WTC11 (cell line): ENCODE measurements at regions not wholly inside any gene's neighbourhood (a gene's known extent, or its start where the extent isn't known, plus 50 kb on each side); places are given as distances from the start of the nearest gene placed in this dataset.

Source experiments
- ATAC-seq: fragments of 200-7000 bp; cut with Tn5 transposase; 2 replicates; pipeline ENCODE4 v1.10.0; 2021; ENCODE audit warnings: mild to moderate bottlenecking, moderate library complexity
- CTCF ChIA-PET: fragments of 300-600 bp; sonication (Branson Sonifier 250); formaldehyde crosslinking; loops from one replicate; lab custom pipeline; 2021; ENCODE audit warnings: antibody characterized with exemption; lab: Charles Lee
- POLR2A ChIA-PET: fragments of 350-600 bp; sonication (Branson Sonifier 250); formaldehyde crosslinking; loops from one replicate; lab custom pipeline; 2021; ENCODE audit warnings: antibody characterized with exemption; lab: Charles Lee
- DNase-seq: peaks from one replicate; pipeline ENCODE4 v3.0.0; 2021; ENCODE audit warnings: low spot score
- H3K27ac Mint-ChIP-seq: 2 replicates; pipeline ENCODE4 v1.8.0; 2021; ENCODE audit warnings: mixed read lengths
- H3K27me3 Mint-ChIP-seq: 2 replicates; pipeline ENCODE4 v1.8.0; 2021; ENCODE audit warnings: low read depth, mild to moderate bottlenecking, moderate library complexity, mixed read lengths
- H3K36me3 Mint-ChIP-seq: 2 replicates; pipeline ENCODE4 v1.8.0; 2021; ENCODE audit warnings: mixed read lengths
- H3K4me1 Mint-ChIP-seq: 2 replicates; pipeline ENCODE4 v1.8.0; 2022; ENCODE audit warnings: mixed read lengths
- H3K4me3 Mint-ChIP-seq: 2 replicates; pipeline ENCODE4 v1.8.0; 2021; ENCODE audit warnings: mild to moderate bottlenecking, moderate library complexity, mixed read lengths
- H3K9me3 Mint-ChIP-seq: 2 replicates; pipeline ENCODE4 v1.8.0; 2021; ENCODE audit warnings: mixed read lengths
- AFF4 ChIP-seq: sonication (generic); formaldehyde crosslinking; IDR thresholded peaks from 2 replicates; pipeline ENCODE4 v1.8.1; 2023; ENCODE audit warnings: mild to moderate bottlenecking, missing genetic modification reagents, borderline replicate concordance
- ATF1 ChIP-seq: sonication (generic); formaldehyde crosslinking; IDR thresholded peaks from 2 replicates; pipeline ENCODE4 v1.8.1; 2023; ENCODE audit warnings: mild to moderate bottlenecking, moderate library complexity, missing genetic modification reagents
- ATF6 ChIP-seq: sonication (generic); formaldehyde crosslinking; IDR thresholded peaks from 2 replicates; pipeline ENCODE4 v1.8.1; 2023; ENCODE audit warnings: mild to moderate bottlenecking, missing genetic modification reagents
- CREB1 ChIP-seq: sonication (generic); formaldehyde crosslinking; IDR thresholded peaks from 2 replicates; pipeline ENCODE4 v1.8.0; 2023; ENCODE audit warnings: mild to moderate bottlenecking, missing genetic modification reagents
- ELF4 ChIP-seq: sonication (generic); formaldehyde crosslinking; IDR thresholded peaks from 2 replicates; pipeline ENCODE4 v1.8.1; 2022; ENCODE audit warnings: low read depth, mild to moderate bottlenecking, moderate library complexity, missing genetic modification reagents
- EMX1 ChIP-seq: fragments of 250-450 bp; sonication (Bioruptor Pico); IDR thresholded peaks from 2 replicates; pipeline ENCODE4 v1.8.0; 2021; ENCODE audit warnings: mild to moderate bottlenecking
- FOXJ3 ChIP-seq: sonication (generic); formaldehyde crosslinking; IDR thresholded peaks from 2 replicates; pipeline ENCODE4 v1.9.0; 2021; ENCODE audit warnings: missing genetic modification reagents, mild to moderate bottlenecking, borderline replicate concordance
- FOXK1 ChIP-seq: sonication (generic); formaldehyde crosslinking; IDR thresholded peaks from 2 replicates; pipeline ENCODE4 v1.8.0; 2022; ENCODE audit warnings: mild to moderate bottlenecking, moderate library complexity, missing genetic modification reagents
- GTF2I ChIP-seq: fragments of 250-450 bp; sonication (Bioruptor Pico); conservative IDR thresholded peaks from 2 replicates; pipeline ENCODE4 v1.4.0; 2021; ENCODE audit warnings: mild to moderate bottlenecking
- HMGA2 ChIP-seq: fragments of 250-450 bp; sonication (Bioruptor Pico); IDR thresholded peaks from 2 replicates; pipeline ENCODE4 v1.4.0; 2021; ENCODE audit warnings: mild to moderate bottlenecking, moderate library complexity
- JUN ChIP-seq: sonication (generic); formaldehyde crosslinking; IDR thresholded peaks from 2 replicates; pipeline ENCODE4 v1.8.0; 2023; ENCODE audit warnings: mild to moderate bottlenecking, missing genetic modification reagents
- KAT7 ChIP-seq: sonication (generic); formaldehyde crosslinking; IDR thresholded peaks from 2 replicates; pipeline ENCODE4 v1.8.1; 2023; ENCODE audit warnings: missing genetic modification reagents, mild to moderate bottlenecking, borderline replicate concordance
- MLX ChIP-seq: sonication (generic); formaldehyde crosslinking; IDR thresholded peaks from 2 replicates; pipeline ENCODE4 v1.8.1; 2023; ENCODE audit warnings: mild to moderate bottlenecking, missing genetic modification reagents, moderate library complexity
- MYBL2 ChIP-seq: sonication (generic); formaldehyde crosslinking; IDR thresholded peaks from 2 replicates; pipeline ENCODE4 v1.8.1; 2023; ENCODE audit warnings: mild to moderate bottlenecking, moderate library complexity, missing genetic modification reagents
- TCF7 ChIP-seq: sonication (generic); formaldehyde crosslinking; IDR thresholded peaks from 2 replicates; pipeline ENCODE4 v1.8.0; 2022; ENCODE audit warnings: mild to moderate bottlenecking, low read depth, missing genetic modification reagents, moderate library complexity
- TEAD4 ChIP-seq: sonication (generic); formaldehyde crosslinking; IDR thresholded peaks from 2 replicates; pipeline ENCODE4 v1.8.0; 2022; ENCODE audit warnings: mild to moderate bottlenecking, missing genetic modification reagents
- ZMAT4 ChIP-seq: fragments of 250-450 bp; sonication (Bioruptor Pico); IDR thresholded peaks from 2 replicates; pipeline ENCODE4 v1.9.0; 2021; ENCODE audit warnings: mild to moderate bottlenecking
- ZNF121 ChIP-seq: sonication (generic); formaldehyde crosslinking; IDR thresholded peaks from 2 replicates; pipeline ENCODE4 v1.8.0; 2023; ENCODE audit warnings: missing genetic modification reagents
- ZNF138 ChIP-seq: sonication (generic); formaldehyde crosslinking; conservative IDR thresholded peaks from 2 replicates; pipeline ENCODE4 v1.8.1; 2022; ENCODE audit warnings: mild to moderate bottlenecking, moderate library complexity, missing genetic modification reagents
- ZNF232 ChIP-seq: sonication (generic); formaldehyde crosslinking; IDR thresholded peaks from 2 replicates; pipeline ENCODE4 v1.8.0; 2022; ENCODE audit warnings: mild to moderate bottlenecking, missing genetic modification reagents
- ZNF317 ChIP-seq: sonication (generic); formaldehyde crosslinking; IDR thresholded peaks from 2 replicates; pipeline ENCODE4 v1.8.1; 2023; ENCODE audit warnings: low read depth, mild to moderate bottlenecking, moderate library complexity, missing genetic modification reagents, borderline replicate concordance
- ZNF423 ChIP-seq: fragments of 250-450 bp; sonication (Bioruptor Pico); IDR thresholded peaks from 2 replicates; pipeline ENCODE4 v2.1.2; 2022; ENCODE audit warnings: mild to moderate bottlenecking, moderate library complexity
- TF ChIP-seq, protein P1 (sequence below): fragments of 250-450 bp; sonication (Bioruptor Pico); IDR thresholded peaks from 2 replicates; pipeline ENCODE4 v1.8.0; 2021; ENCODE audit warnings: mild to moderate bottlenecking
- TF ChIP-seq, protein P2 (sequence below): sonication (generic); formaldehyde crosslinking; IDR thresholded peaks from 2 replicates; pipeline ENCODE4 v1.8.1; 2022; ENCODE audit warnings: low read depth, mild to moderate bottlenecking, moderate library complexity, missing genetic modification reagents, borderline replicate concordance
- TF ChIP-seq, protein P3 (sequence below): sonication (generic); formaldehyde crosslinking; IDR thresholded peaks from 2 replicates; pipeline ENCODE4 v1.8.1; 2023; ENCODE audit warnings: mild to moderate bottlenecking, missing genetic modification reagents, moderate library complexity

- TF ChIP-seq ZNF317 (CRISPR knock-in tag) (no peak), FOXK1 (no peak), AFF4 (no peak), ELF4 (CRISPR knock-in tag) (no peak), CREB1 (CRISPR knock-in tag) (no peak), ZNF232 (CRISPR knock-in tag) (no peak), KAT7 (CRISPR knock-in tag) (no peak)
These were observed 76.0 kb upstream of the ADTRP start (continued) for GRCh38 chr6:11854408-11855165.

DNA sequence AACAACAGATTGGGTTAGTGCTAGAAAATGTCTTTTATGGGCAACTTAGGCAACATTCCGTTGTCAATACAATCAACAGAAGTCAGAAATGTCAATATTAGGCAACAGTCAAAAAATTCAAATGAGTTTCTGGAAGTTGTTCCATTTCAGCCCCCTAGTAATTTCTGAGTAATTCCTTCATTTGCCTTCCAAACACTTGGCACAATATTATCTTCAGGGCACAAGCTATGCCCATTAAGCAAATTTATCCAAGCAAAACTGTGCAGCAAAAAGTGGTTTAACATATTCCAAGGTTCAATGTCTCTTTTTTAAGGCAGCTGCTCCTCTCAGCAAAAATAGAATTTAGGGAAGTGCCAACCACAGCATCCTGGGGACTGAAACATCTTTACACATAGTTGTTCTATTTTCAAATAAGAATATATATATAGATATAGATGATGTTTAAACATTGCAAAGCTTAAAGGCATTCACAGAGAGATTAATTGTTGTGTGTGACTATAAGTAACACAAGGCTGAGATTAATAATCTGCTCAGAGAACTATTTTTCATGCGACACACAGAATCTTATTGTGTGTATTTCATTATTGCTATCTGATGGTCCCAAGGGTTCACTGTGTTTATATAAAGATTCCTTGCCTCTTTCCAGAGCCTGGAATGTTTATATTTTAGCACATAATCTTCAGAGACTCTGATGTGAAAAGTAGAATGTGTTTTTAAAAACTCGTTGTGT, 75.2 kb upstream of the ADTRP start:
- no peak overlapping the region for H3K4me3 Mint-ChIP-seq
- no peaks in the 10 kb centered on the region for H3K27me3 Mint-ChIP-seq
- no peaks in the 10 kb centered on the region for H3K4me1 Mint-ChIP-seq
- no peak for TF ChIP-seq ATF6
- no peak for TF ChIP-seq TEAD4
- TF ChIP-seq ZNF138 (CRISPR knock-in tag), result no peak
- no peak for TF ChIP-seq ATF1
- no peak for TF ChIP-seq GTF2I (CRISPR knock-in tag)
- TF ChIP-seq ZMAT4 (CRISPR knock-in tag), result no peak
- TF ChIP-seq MLX (CRISPR knock-in tag), result no peak
- TF ChIP-seq FOXJ3 (CRISPR knock-in tag), result no peak
- TF ChIP-seq TCF7 (CRISPR knock-in tag), result no peak
- no peak for TF ChIP-seq ZNF121 (CRISPR knock-in tag)
- TF ChIP-seq EMX1 (CRISPR knock-in tag), result no peak
- TF ChIP-seq HMGA2 (CRISPR knock-in tag), result no peak
- TF ChIP-seq, protein P1, sequence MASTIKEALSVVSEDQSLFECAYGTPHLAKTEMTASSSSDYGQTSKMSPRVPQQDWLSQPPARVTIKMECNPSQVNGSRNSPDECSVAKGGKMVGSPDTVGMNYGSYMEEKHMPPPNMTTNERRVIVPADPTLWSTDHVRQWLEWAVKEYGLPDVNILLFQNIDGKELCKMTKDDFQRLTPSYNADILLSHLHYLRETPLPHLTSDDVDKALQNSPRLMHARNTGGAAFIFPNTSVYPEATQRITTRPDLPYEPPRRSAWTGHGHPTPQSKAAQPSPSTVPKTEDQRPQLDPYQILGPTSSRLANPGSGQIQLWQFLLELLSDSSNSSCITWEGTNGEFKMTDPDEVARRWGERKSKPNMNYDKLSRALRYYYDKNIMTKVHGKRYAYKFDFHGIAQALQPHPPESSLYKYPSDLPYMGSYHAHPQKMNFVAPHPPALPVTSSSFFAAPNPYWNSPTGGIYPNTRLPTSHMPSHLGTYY (CRISPR knock-in tag), result no peak
- no peak for TF ChIP-seq FOXK1
- TF ChIP-seq ZNF423 (CRISPR knock-in tag), result no peak
- TF ChIP-seq JUN (CRISPR knock-in tag), result no peak
- TF ChIP-seq, protein P2, sequence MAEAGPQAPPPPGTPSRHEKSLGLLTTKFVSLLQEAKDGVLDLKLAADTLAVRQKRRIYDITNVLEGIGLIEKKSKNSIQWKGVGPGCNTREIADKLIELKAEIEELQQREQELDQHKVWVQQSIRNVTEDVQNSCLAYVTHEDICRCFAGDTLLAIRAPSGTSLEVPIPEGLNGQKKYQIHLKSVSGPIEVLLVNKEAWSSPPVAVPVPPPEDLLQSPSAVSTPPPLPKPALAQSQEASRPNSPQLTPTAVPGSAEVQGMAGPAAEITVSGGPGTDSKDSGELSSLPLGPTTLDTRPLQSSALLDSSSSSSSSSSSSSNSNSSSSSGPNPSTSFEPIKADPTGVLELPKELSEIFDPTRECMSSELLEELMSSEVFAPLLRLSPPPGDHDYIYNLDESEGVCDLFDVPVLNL (CRISPR knock-in tag), result no peak
- TF ChIP-seq, protein P3, sequence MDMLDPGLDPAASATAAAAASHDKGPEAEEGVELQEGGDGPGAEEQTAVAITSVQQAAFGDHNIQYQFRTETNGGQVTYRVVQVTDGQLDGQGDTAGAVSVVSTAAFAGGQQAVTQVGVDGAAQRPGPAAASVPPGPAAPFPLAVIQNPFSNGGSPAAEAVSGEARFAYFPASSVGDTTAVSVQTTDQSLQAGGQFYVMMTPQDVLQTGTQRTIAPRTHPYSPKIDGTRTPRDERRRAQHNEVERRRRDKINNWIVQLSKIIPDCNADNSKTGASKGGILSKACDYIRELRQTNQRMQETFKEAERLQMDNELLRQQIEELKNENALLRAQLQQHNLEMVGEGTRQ (CRISPR knock-in tag), result no peak
- TF ChIP-seq ELF4 (CRISPR knock-in tag), result no peak
- TF ChIP-seq MYBL2 (CRISPR knock-in tag), result no peak
- ChIA-PET CTCF (no interaction called here), POLR2A (no interaction called here)
- ATAC-seq, result no peak
- DNase-seq, result no peak
- H3K27ac Mint-ChIP-seq, result no peak overlapping the region
- H3K36me3 Mint-ChIP-seq, result no peaks in the 10 kb centered on the region
- peaks cover 5% of the 10 kb centered on the region for H3K9me3 Mint-ChIP-seq
